HL-60 (cell line): ENCODE measurements at regions not wholly inside any gene's neighbourhood (a gene's known extent, or its start where the extent isn't known, plus 50 kb on each side); places are given as distances from the start of the nearest gene placed in this dataset.

Experiments used
- DNase-seq, 2 experiments: peaks; one replicate each; pipeline ENCODE4 v3.0.0-alpha.2; 2010 to 2020; ENCODE audit warnings: low read depth in 1 of 2, low spot score in 1 of 2
- H3K27ac ChIP-seq: fragments of 250-450 bp; sonication (Bioruptor Pico); replicated peaks from 2 replicates; pipeline ENCODE4 v1.5.1; 2020; ENCODE audit warnings: mild to moderate bottlenecking, moderate library complexity
- H3K27me3 ChIP-seq: fragments of 250-450 bp; sonication (Bioruptor Pico); 2 replicates; pipeline ENCODE4 v1.5.1; 2021; ENCODE audit warnings: mild to moderate bottlenecking, moderate library complexity; ENCODE audit not compliant: insufficient read depth, poor library complexity, severe bottlenecking
- H3K4me3 ChIP-seq: replicated peaks from 2 replicates; pipeline ENCODE4 v1.5.1; 2011; ENCODE audit warnings: mild to moderate bottlenecking, control low read depth, low read length; ENCODE audit not compliant: insufficient read depth
- CTCF ChIP-seq: IDR thresholded peaks from one replicate; pipeline ENCODE4 v1.5.1; 2011; ENCODE audit warnings: low read length, control low read depth, inconsistent platforms; ENCODE audit not compliant: insufficient read depth
- GABPA ChIP-seq: IDR thresholded peaks from 2 replicates; pipeline ENCODE4 v1.6.1; 2012; ENCODE audit warnings: low read depth
- POLR2AphosphoS5 ChIP-seq: IDR thresholded peaks from 2 replicates; pipeline ENCODE4 v1.6.1; 2012; ENCODE audit warnings: low read depth
- REST ChIP-seq: IDR thresholded peaks from 2 replicates; pipeline ENCODE4 v1.6.1; 2012; ENCODE audit warnings: low read depth; ENCODE audit not compliant: insufficient replicate concordance
- SPI1 ChIP-seq: IDR thresholded peaks from 2 replicates; pipeline ENCODE4 v1.6.1; 2012; ENCODE audit warnings: low read depth, mild to moderate bottlenecking, borderline replicate concordance

- Histone ChIP-seq H3K27me3 (peaks cover 3% of the 10 kb centered on the region), H3K4me3 (no peak overlapping the region), H3K27ac (no peak overlapping the region)
- DNase-seq = no peak
- TF ChIP-seq REST (no peak), POLR2AphosphoS5 (no peak), GABPA (no peak), SPI1 (no peak), CTCF (no peak)
These were observed 89.4 kb upstream of the PAK5 start for GRCh38 chr20:9928281-9928737.

- H3K27me3 ChIP-seq = peaks cover 3% of the 10 kb centered on the region
- TF ChIP-seq GABPA (no peak), REST (no peak), POLR2AphosphoS5 (no peak), SPI1 (no peak)
- no peak overlapping the region for H3K4me3 ChIP-seq
- DNase-seq = no peak
- H3K27ac ChIP-seq = no peak overlapping the region
These were observed 88.3 kb upstream of the PAK5 start for GRCh38 chr20:9927224-9927623.

- Histone ChIP-seq H3K27me3 (peaks cover 3% of the 10 kb centered on the region), H3K27ac (no peak overlapping the region), H3K4me3 (no peak overlapping the region)
- no peak for DNase-seq
- TF ChIP-seq REST (no peak), GABPA (no peak), CTCF (no peak), SPI1 (no peak), POLR2AphosphoS5 (no peak)
These were observed 87.6 kb upstream of the PAK5 start for GRCh38 chr20:9926476-9926875.

- Histone ChIP-seq H3K4me3 (no peak overlapping the region), H3K27ac (no peak overlapping the region), H3K27me3 (peaks cover 3% of the 10 kb centered on the region)
- no peak for TF ChIP-seq POLR2AphosphoS5
- no peak for TF ChIP-seq REST
- no peak for TF ChIP-seq GABPA
- no peak for TF ChIP-seq CTCF
- TF ChIP-seq SPI1 = no peak
- no peak for DNase-seq
These were observed 87.1 kb upstream of the PAK5 start for GRCh38 chr20:9926007-9926406.
